HG02970 (cell line): ENCODE measurements at regions not wholly inside any gene's neighbourhood (a gene's known extent, or its start where the extent isn't known, plus 50 kb on each side); places are given as distances from the start of the nearest gene placed in this dataset.

Source experiments
- ATAC-seq: cut with Tn5 transposase; IDR thresholded peaks from one replicate; pipeline ENCODE4 v1.9.1; 2021; ENCODE audit warnings: mild to moderate bottlenecking, moderate library complexity, moderate number of reproducible peaks; ENCODE audit not compliant: unreplicated experiment, low FRiP score

DNA sequence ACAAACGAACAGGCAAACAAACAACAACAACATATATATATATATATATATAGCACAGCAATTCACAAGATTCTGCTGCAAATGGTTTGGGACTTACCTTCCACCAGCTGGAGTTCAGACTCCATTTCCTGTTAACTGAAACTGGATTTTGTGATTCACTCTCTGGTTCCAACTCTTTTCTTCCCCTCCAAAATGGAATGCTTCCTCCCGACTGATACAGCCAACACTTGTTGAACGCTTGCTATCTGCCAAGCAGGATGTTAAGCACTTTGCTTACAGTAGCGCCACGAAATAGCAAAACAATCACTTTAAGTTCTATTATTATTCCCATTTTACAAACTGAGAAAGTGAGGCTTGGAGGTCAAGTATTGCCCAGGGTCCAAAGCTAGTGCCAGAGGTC, 116.0 kb upstream of the TMEM132C start:
- no peak for ATAC-seq

DNA sequence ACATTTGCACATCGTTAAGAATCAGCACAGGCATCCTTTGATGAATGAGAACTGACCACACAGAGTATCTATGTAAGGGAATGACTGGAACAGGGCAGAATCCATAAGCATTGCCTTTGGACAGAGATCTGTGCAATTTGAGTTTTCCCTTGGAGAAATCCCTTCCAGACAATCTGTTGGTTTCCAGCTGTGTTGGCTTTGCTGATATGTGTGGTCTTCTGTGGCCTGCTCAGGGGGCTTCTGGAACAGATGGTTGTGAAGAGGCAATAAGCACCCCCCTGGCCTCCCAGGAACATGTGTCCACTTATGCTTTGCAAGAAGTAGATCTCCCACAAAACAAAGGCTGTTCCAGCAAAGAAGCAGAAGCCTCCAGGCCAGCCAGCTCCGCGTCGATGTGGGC, 111.4 kb upstream of the TMEM132C start:
- no peak for ATAC-seq

DNA sequence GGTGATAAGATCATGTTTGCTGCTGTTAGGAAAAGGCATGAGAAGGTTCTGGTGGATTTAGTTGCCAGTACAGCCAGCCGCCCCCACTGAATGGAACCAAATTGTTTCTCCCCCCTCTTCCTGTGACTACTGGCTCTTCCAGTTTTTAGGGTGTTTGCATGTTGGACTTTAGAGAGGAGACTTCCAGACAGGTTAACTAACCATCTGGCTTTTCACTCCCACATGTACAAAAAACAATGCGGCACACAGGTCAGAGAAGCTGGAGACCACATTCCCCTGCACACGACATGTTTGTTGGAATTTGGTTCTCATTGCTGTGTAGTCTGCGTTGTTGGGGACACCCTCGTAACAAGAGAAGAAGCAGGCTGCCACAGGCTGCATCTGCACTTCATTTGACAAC, 103.9 kb upstream of the TMEM132C start:
- no peak for ATAC-seq

DNA sequence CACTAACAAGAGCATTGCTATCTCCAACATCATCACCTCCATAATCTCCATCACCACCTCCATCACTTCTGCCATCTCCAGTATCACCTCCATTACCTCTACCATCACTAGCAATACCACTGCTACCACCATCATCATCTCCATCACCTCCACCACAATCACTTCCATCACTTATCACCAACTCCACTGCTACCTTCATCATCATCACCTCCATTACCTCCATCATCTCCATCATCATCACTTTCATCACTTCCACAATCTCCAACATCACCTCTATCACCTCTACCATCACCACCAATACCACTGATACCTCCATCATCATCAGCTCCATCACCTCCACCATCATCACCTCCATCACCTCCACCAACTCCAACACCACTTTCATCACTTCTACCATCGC, 102.4 kb upstream of the TMEM132C start:
- no peak for ATAC-seq

DNA sequence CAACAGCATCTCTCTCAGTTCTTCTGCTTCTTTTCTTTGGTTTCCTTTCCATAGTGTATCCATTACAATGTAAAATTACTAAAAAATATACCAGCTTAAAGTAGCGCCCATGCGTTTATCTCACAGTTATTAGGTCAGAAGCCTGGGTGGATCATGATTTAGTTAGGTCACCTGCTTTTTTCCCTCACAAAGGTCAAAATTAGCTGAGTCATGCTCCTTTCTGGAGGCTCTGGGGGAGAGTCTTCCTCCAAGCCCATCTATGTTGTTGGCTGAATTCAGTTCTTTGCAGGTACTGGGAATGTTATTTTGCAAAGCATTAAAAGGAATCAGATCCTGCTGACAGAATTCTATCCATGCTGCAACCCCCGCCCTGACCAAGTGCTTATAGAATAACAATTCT, 101.6 kb upstream of the TMEM132C start:
- ATAC-seq = no peak

DNA sequence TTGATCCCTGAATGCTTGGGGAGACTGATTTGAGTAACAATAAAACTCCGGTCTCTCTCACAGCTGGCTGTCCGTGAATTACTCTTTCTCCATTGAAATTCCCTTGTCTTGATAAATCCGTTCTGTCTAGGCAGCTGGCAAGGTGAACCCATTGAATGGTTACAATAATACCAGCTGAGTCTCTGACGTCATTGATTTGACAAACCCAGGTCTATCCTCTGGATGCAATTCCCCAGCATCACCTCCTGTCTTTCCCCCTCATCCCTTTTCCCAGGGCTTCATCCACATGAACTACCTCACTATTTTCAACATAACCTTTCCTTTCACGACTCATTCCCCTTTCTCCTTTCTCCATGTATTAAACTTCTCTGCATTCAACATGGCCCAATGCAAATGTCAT, 98.7 kb upstream of the TMEM132C start:
- ATAC-seq = no peak

DNA sequence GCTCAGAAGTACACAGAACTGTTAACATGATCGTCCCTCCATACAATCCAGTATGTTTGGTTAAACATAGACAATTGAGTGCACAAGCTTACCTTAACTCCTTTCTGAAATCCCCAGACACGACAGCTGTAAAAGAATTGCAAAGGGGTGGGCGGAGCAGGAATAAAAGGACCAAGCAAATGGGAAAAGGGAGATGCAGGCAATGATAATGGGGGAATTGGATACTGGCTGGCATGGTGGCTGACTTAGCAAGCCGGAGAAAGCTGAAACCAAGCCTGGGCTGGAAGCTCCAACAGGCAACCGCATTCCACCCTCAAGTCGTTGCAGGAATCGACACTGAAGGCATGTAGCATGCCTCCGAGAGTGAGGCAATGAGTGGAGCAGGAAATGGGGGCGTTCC, 96.8 kb upstream of the TMEM132C start:
- ATAC-seq = no peak

DNA sequence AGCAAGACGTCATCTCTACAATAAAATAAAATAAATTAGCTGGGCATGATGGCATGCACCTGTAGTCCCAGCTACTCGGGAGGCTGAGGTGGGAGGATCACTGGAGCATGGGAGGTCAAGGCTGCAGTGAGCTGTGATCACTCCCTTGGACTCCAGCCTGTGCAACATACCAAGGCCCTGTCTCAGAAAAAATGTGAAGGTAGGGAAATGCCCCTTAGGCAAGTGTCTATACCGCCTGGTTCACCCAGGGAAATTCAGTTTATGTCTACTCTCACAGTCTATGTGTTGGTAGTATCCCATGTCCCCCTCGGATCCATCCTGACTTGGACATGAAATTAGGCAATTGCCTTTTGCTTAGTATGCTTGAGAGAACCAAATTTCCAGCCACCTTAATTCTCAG, 88.4 kb upstream of the TMEM132C start:
- no peak for ATAC-seq

DNA sequence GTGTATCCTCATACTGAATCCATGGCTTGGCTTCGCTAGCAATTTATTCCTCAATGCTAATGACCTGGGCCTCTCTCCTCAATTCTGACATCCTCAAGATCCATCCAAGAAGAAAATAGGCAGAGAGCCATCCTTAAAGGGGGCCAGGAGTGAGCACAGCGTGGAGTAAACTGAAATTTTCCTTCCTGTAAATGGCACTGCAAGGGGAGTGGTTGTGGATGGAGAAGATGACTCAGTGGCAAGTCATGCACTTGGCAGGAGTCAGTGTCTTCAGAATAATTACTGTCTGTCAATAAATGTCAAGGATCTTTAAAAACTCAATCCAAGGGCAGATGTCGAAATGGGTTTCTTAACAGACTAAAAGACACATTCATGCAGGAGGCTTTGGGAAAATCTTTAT, 88.0 kb upstream of the TMEM132C start:
- ATAC-seq = no peak

DNA sequence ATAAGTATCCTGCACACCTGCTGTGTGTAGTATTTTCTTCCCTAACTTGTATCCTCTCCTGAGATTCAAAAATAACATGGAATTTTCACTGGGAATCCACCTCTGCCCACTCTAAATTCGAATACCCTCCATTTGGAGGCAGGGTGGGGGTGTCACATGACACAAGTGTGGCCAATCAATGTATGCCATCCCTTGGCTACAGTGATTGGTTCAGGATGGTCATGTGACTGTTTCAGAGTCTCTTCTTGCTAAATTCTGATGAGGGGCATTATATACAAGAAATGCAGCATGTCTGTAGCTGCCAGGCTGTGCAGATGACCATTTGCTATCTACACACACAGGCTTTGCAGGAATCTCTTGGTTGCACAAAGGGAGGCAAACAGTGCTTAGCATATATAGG, 86.8 kb upstream of the TMEM132C start:
- ATAC-seq = no peak

DNA sequence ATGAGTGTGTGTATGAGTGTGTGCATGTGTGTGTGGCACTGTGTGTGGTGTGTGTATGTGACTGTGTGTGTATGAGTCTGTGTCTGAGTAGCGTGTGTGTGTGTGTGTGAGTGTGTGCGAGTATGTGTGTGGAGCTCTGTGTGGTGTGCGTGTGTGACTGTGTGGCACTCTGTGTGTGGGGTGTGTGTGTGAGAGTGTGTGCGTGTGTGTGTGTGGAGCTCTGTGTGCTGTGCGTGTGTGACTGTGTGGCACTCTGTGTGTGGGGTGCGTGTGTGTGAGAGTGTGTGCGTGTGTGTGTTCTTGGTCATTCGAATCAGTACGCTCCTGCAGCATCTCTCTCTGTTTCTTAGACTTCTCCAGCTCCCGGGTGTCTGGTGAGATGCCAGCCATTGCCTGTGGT, 76.9 kb upstream of the TMEM132C start:
- ATAC-seq = no peak

DNA sequence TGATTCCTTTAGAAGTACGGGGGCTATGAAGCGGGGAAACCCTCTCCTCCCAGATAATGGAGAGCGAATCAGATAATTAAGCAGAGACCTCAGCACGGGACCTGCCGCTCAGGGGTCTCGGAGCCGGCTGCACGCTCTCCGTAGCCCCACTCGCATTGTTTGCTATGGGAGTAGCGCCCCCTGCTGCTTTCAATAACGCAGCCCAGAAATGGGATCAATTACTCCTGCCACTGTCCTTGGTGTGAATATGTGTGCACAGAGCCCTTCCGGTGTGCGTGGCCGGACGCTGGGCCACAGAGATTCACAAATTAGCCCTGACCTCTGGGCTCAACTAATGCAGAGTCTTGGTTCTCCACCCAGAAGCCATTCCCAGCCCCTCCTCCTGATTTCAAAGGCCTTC, 76.4 kb upstream of the TMEM132C start:
- ATAC-seq = no peak

DNA sequence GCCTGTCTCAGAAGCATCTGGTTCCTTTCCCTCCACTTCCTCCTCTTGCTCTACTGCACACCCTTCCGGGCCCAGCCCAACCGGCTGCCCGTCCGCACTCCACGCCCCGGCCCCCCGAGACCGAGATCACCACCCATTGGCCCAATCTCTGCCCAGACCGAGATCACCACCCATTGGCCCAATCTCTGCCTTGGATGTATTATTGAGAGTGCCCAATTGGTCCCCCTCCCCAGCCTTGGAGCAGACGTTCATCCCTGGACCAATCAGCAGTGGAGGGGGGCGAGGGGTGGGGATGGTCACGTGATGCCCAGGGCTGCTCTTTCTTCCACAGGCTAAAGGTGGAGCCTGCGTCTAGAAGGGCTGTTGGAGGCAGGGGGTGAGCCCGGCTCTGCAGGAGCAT, 75.6 kb upstream of the TMEM132C start:
- no peak for ATAC-seq

DNA sequence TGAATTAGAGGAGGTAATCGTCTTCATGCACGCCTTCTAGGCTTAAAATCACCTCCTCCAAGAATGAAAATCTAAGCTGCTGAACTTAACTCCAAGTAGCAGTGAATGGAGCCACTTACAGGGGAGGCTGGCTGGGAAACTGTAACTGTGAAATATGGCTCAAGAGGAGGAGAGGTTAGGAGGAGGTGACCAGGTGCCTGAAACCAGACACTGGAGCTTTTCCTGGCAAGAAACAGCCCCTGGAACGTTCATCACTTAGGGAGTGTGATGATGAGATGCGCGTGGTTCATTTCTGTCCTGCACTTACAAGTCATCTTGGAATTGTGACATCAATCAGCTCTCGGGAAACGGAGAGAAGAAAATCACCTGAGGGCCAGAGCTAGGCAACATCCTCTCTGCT, 62.3 kb upstream of the TMEM132C start:
- no peak for ATAC-seq

DNA sequence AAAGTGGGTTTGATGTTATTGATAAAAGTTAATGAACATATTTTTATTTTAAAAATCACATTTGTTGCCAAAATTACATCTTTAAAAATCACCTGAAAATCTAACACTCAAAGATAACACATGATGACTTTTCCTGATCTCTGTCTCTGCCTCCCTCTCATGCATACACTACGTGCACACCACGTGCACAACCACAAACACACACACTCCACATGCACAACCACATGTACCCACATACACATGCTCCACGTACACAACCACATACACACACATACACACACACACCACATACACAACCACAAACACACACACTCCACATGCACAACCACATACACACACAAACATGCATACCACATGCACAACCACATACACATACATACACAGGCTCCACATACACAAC, 61.8 kb upstream of the TMEM132C start:
- no peak for ATAC-seq

DNA sequence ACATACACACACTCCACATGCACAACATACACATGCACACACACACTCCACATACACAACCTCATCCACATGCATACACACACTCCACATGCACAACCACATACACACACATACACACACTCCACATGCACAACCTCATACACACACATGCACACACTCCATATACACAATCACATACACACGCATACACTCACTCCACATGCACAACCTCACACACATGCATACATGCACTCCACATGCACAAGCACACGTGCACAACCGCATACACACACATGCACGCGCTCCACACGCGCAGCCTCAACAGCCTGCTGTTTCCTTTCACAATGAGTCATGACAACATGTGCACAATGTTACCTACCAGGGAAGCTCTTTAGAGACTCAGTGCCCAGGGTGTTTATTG, 61.2 kb upstream of the TMEM132C start:
- no peak for ATAC-seq
